ENCODE measurements at regions not wholly inside any gene's neighbourhood (a gene's known extent, or its start where the extent isn't known, plus 50 kb on each side); places are given as distances from the start of the nearest gene placed in this dataset.

DNA sequence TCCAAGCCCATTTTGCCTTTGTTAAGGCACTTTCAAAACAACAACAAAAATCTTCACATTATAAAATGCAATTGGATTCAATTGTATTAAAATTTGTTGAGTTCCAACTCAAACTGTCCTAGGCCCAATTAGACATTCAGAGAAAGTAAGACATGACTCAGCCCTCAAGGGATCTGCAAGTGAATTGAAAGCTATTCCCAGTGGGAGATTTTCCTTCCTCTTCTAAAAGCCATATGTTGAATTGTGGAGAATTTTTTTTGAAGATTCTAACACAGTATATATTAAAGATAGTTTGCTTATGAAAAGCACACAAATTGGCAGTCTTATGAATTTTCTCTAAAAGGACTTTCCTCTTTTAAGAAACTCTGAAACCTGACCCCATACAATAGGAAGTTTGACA lies 268.0 kb upstream of the PARD3B start:
- in situ Hi-C loops (cut with MboI; ENCODE audit: low pct_ligation_motif_present in 1 of 4, low pct_unique_long_range_greater_than_20kb in 1 of 4, low sequenced_read_pairs in 3 of 4) = no loop called here
- intact Hi-C loops (cut with DNase I; ENCODE audit: low total_unique reads) = no loop called here
- no peak for DNase-seq
- Histone ChIP-seq H3K4me1 (no peaks in the 10 kb centered on the region), H3K36me3 (no peaks in the 10 kb centered on the region), H3K27me3 (no peaks in the 10 kb centered on the region), H3K9me3 (no peaks in the 10 kb centered on the region), H3K27ac (no peak overlapping the region), H3K4me3 (no peak overlapping the region)
- TF ChIP-seq EP300 (IDR thresholded peaks at IDR 0.05; ENCODE audit: low read depth) (no peak), POLR2AphosphoS5 (IDR thresholded peaks at IDR 0.05) (no peak), POLR2A (IDR thresholded peaks at IDR 0.05) (no peak)
- TF ChIP-seq, protein P1, sequence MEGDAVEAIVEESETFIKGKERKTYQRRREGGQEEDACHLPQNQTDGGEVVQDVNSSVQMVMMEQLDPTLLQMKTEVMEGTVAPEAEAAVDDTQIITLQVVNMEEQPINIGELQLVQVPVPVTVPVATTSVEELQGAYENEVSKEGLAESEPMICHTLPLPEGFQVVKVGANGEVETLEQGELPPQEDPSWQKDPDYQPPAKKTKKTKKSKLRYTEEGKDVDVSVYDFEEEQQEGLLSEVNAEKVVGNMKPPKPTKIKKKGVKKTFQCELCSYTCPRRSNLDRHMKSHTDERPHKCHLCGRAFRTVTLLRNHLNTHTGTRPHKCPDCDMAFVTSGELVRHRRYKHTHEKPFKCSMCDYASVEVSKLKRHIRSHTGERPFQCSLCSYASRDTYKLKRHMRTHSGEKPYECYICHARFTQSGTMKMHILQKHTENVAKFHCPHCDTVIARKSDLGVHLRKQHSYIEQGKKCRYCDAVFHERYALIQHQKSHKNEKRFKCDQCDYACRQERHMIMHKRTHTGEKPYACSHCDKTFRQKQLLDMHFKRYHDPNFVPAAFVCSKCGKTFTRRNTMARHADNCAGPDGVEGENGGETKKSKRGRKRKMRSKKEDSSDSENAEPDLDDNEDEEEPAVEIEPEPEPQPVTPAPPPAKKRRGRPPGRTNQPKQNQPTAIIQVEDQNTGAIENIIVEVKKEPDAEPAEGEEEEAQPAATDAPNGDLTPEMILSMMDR (IDR thresholded peaks at IDR 0.05) = no peak

DNA sequence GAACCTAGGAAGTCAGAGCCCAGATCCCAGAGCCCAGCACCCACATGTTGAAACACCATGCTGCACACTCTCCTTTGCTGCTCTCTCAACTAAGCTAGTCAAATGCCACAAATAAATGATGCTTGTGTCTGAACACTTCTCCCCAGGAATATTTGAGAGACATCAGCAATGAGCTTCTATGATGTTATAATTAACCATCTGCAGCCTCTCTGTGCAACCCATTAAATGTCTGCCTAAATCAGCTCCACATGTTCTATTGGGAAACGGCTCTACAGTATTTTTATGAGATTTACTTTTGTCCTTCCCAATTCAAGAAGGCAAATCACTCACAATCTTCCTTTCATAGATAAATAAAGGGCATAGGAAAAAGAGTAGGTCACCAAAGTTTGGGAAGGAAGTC lies 266.8 kb upstream of the PARD3B start:
- Histone ChIP-seq H3K9me3 (no peaks in the 10 kb centered on the region), H3K27me3 (no peaks in the 10 kb centered on the region), H3K4me3 (no peak overlapping the region), H3K4me1 (no peaks in the 10 kb centered on the region), H3K27ac (no peak overlapping the region), H3K36me3 (no peaks in the 10 kb centered on the region)
- TF ChIP-seq, protein P1 (IDR thresholded peaks at IDR 0.05) = no peak
- TF ChIP-seq POLR2A (IDR thresholded peaks at IDR 0.05) = no peak
- TF ChIP-seq POLR2AphosphoS5 (IDR thresholded peaks at IDR 0.05) = no peak
- no peak for TF ChIP-seq EP300 (IDR thresholded peaks at IDR 0.05; ENCODE audit: low read depth)
- DNase-seq = no peak
- in situ Hi-C loops (cut with MboI; ENCODE audit: low pct_ligation_motif_present in 1 of 4, low pct_unique_long_range_greater_than_20kb in 1 of 4, low sequenced_read_pairs in 3 of 4) (no loop called here), intact Hi-C loops (cut with DNase I; ENCODE audit: low total_unique reads) (no loop called here)
- 75 to 85% methylated on average over 1 of the region's 1 CpG for WGBS, 2 donors (ENCODE audit: low coverage in 1 of 2)

DNA sequence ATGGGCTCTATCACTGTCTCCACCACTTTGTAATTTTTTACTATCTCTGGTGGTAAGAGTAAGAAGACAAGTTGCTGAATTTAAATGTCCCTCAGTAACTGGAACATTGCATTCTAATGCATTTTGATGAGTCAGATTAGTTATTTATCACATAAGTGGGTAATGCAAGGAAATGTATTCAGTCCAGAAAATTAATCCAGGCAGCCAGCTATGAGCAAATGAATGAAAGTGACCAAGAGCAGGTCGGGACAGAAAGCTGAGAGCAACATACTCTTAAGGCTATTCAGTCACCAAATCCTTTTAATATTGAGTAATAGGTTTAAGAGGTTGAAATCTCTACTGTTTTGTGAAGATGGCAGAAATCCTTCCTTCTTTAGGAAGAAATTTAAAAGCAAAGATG lies 265.5 kb upstream of the PARD3B start:
- no peaks in the 10 kb centered on the region for H3K27me3 ChIP-seq
- H3K4me1 ChIP-seq = no peaks in the 10 kb centered on the region
- H3K4me3 ChIP-seq = no peak overlapping the region
- WGBS, 2 donors (ENCODE audit: low coverage in 1 of 2) = 57 to 78% methylated on average over 1 of the region's 1 CpG
- H3K9me3 ChIP-seq = no peaks in the 10 kb centered on the region
- in situ Hi-C loops (cut with MboI; ENCODE audit: low pct_ligation_motif_present in 1 of 4, low pct_unique_long_range_greater_than_20kb in 1 of 4, low sequenced_read_pairs in 3 of 4) = no loop called here
- intact Hi-C loops (cut with DNase I; ENCODE audit: low total_unique reads) = no loop called here
- DNase-seq = no peak
- TF ChIP-seq POLR2A (IDR thresholded peaks at IDR 0.05) (no peak), EP300 (IDR thresholded peaks at IDR 0.05; ENCODE audit: low read depth) (no peak), POLR2AphosphoS5 (IDR thresholded peaks at IDR 0.05) (no peak)
- TF ChIP-seq, protein P1 (IDR thresholded peaks at IDR 0.05) = no peak
- H3K36me3 ChIP-seq = no peaks in the 10 kb centered on the region
- no peak overlapping the region for H3K27ac ChIP-seq

DNA sequence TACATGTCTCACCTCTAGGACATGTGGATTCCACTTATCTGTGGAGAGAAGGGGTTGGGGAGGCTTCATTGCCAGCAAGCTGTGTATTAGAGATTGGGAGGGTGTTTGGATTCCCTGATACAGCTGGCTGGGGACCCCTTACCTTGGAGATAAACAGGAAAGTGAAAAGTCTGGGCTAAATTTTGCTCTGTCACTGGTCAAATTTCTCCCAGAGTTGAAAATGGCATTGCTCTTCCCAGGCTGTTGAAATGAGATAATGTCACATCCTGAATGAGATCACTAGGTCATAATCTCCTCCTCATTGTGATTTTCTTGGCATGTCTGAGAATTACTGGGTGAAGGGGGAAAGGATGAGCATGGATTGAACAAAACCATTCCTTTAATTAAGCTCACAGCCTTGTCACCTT lies 265.0 kb upstream of the PARD3B start:
- H3K4me3 ChIP-seq = no peak overlapping the region
- no peaks in the 10 kb centered on the region for H3K4me1 ChIP-seq
- in situ Hi-C loops (cut with MboI; ENCODE audit: low pct_ligation_motif_present in 1 of 4, low pct_unique_long_range_greater_than_20kb in 1 of 4, low sequenced_read_pairs in 3 of 4) (no loop called here), intact Hi-C loops (cut with DNase I; ENCODE audit: low total_unique reads) (no loop called here)
- DNase-seq = no peak
- no peak for TF ChIP-seq POLR2AphosphoS5 (IDR thresholded peaks at IDR 0.05)
- TF ChIP-seq POLR2A (IDR thresholded peaks at IDR 0.05) = no peak
- TF ChIP-seq, protein P1 (IDR thresholded peaks at IDR 0.05) = no peak
- no peak for TF ChIP-seq EP300 (IDR thresholded peaks at IDR 0.05; ENCODE audit: low read depth)
- H3K36me3 ChIP-seq = no peaks in the 10 kb centered on the region
- H3K27me3 ChIP-seq = no peaks in the 10 kb centered on the region
- no peak overlapping the region for H3K27ac ChIP-seq
- no peaks in the 10 kb centered on the region for H3K9me3 ChIP-seq
